PC-9 (cell line): ENCODE measurements at regions not wholly inside any gene's neighbourhood (a gene's known extent, or its start where the extent isn't known, plus 50 kb on each side); places are given as distances from the start of the nearest gene placed in this dataset.

Source experiments
- BruUV-seq: library from RNA; stranded (reverse); fragments of 400-500 nt; replicated peaks from 2 replicates; lab custom pipeline; 2021; lab: Mats Ljungman, UMichigan
- CTCF ChIA-PET: fragments of 300-600 bp; sonication (Branson Sonifier 250); formaldehyde crosslinking; loops from one replicate; lab custom pipeline; 2022; ENCODE audit warnings: antibody characterized with exemption; lab: Charles Lee
- POLR2A ChIA-PET: fragments of 300-600 bp; sonication (Branson Sonifier 250); formaldehyde crosslinking; loops from one replicate; lab custom pipeline; 2022; ENCODE audit warnings: antibody characterized with exemption; ENCODE audit not compliant: unreplicated experiment; lab: Charles Lee
- DNase-seq, 2 experiments: peaks; one replicate each; pipeline versions ENCODE4 v3.0.0 to v3.0.0-alpha.2; 2015 to 2022; ENCODE audit warnings: mixed read lengths in 1 of 2
- H2AFZ ChIP-seq: fragments of 200-600 bp; sonication (generic); 2 replicates; pipeline ENCODE4 v1.8.1; 2017; ENCODE audit warnings: antibody characterized with exemption
- H3F3A ChIP-seq: fragments of 200-600 bp; sonication (generic); 2 replicates; pipeline ENCODE4 v1.8.1; 2017; ENCODE audit warnings: antibody characterized with exemption, mild to moderate bottlenecking, low read depth; ENCODE audit not compliant: insufficient read depth
- H3K27ac ChIP-seq: fragments of 200-600 bp; sonication (generic); 2 replicates; pipeline ENCODE4 v1.6.1; 2016; ENCODE audit warnings: mixed run types
- H3K27me3 ChIP-seq: fragments of 200-600 bp; sonication (generic); 2 replicates; pipeline ENCODE4 v1.6.1; 2016; ENCODE audit warnings: low read depth, mixed run types; ENCODE audit not compliant: insufficient read depth
- H3K36me3 ChIP-seq: fragments of 200-600 bp; sonication (generic); 2 replicates; pipeline ENCODE4 v1.6.1; 2016; ENCODE audit warnings: low read depth, mixed run types
- H3K4me1 ChIP-seq: fragments of 200-600 bp; sonication (generic); replicated peaks from 2 replicates; pipeline ENCODE4 v1.6.1; 2016; ENCODE audit warnings: mixed run types; ENCODE audit not compliant: insufficient read depth
- H3K4me2 ChIP-seq: fragments of 200-600 bp; sonication (generic); 2 replicates; pipeline ENCODE4 v1.6.1; 2017; ENCODE audit warnings: mixed run types
- H3K4me3 ChIP-seq: fragments of 200-600 bp; sonication (generic); 2 replicates; pipeline ENCODE4 v1.6.1; 2016; ENCODE audit warnings: mixed run types
- H3K79me2 ChIP-seq: fragments of 200-600 bp; sonication (generic); 2 replicates; pipeline ENCODE4 v1.6.1; 2017; ENCODE audit warnings: low read depth, mixed run types
- H3K9me2 ChIP-seq: fragments of 200-600 bp; sonication (generic); 2 replicates; pipeline ENCODE4 v1.8.1; 2017; ENCODE audit warnings: mild to moderate bottlenecking; ENCODE audit not compliant: insufficient read depth
- H3K9me3 ChIP-seq: fragments of 200-600 bp; sonication (generic); 2 replicates; pipeline ENCODE4 v1.8.1; 2016; ENCODE audit warnings: low read depth; ENCODE audit not compliant: insufficient read depth
- H4K20me1 ChIP-seq: fragments of 200-600 bp; sonication (generic); 2 replicates; pipeline ENCODE4 v1.8.1; 2017; ENCODE audit not compliant: insufficient read depth
- EZH2 ChIP-seq: fragments of 200-600 bp; sonication (generic); IDR thresholded peaks from 2 replicates; pipeline ENCODE4 v1.8.0; 2017; ENCODE audit warnings: antibody characterized with exemption, low read depth
- intact Hi-C: fragments of 100-400 bp; cut with micrococcal nuclease; formaldehyde crosslinking; loops from one replicate; pipeline ENCODE4 v1.10.0; 2022; ENCODE audit not compliant: unreplicated experiment
- TF ChIP-seq, protein P1 (sequence below): fragments of 200-600 bp; sonication (generic); conservative IDR thresholded peaks from 2 replicates; pipeline ENCODE4 v1.6.1; 2017; ENCODE audit warnings: mixed run types, antibody characterized with exemption, mild to moderate bottlenecking, moderate library complexity

DNA sequence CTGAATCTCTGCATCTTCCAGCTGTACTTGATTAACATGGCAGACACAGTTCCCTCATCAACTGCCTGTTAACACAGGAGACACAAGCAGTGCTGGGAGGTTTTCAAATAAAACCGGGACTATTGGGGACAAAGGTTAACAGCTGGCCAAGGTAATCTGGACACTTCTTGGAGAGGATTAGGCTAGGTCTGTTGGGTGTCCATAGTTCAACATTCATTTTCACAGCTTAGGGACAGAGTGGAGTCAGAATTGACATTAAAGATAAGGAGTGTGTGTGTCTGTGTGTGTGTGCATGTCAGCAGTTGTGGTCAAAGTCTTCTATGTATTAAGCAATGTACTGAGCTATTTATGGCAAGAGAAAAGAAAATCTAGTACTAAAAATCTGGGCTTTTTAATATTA is 216.2 kb downstream of the MED10 start:
- intact Hi-C loops, result no loop called here
- ChIA-PET POLR2A (no interaction called here), CTCF (no interaction called here)
- 0 out of 2 replicates have a peak, but pooled peaks cover 5% of the 10 kb centered on the region for H3K27me3 ChIP-seq
- no peak overlapping the region for H3K4me2 ChIP-seq
- H3K4me3 ChIP-seq, result no peak overlapping the region
- no peak for DNase-seq
- TF ChIP-seq EZH2, result no peak
- TF ChIP-seq, protein P1, sequence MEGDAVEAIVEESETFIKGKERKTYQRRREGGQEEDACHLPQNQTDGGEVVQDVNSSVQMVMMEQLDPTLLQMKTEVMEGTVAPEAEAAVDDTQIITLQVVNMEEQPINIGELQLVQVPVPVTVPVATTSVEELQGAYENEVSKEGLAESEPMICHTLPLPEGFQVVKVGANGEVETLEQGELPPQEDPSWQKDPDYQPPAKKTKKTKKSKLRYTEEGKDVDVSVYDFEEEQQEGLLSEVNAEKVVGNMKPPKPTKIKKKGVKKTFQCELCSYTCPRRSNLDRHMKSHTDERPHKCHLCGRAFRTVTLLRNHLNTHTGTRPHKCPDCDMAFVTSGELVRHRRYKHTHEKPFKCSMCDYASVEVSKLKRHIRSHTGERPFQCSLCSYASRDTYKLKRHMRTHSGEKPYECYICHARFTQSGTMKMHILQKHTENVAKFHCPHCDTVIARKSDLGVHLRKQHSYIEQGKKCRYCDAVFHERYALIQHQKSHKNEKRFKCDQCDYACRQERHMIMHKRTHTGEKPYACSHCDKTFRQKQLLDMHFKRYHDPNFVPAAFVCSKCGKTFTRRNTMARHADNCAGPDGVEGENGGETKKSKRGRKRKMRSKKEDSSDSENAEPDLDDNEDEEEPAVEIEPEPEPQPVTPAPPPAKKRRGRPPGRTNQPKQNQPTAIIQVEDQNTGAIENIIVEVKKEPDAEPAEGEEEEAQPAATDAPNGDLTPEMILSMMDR, result no peak
- H3K27ac ChIP-seq, result no peak overlapping the region
- H3K36me3 ChIP-seq, result no peaks in the 10 kb centered on the region
- H4K20me1 ChIP-seq, result no peaks in the 10 kb centered on the region
- no peaks in the 10 kb centered on the region for H3K79me2 ChIP-seq
- no peaks in the 10 kb centered on the region for H3K9me2 ChIP-seq
- BruUV-seq, result no TSS peak
- no peaks in the 10 kb centered on the region for H3K9me3 ChIP-seq
- peaks cover 33% of the 10 kb centered on the region for H3F3A ChIP-seq
- H2AFZ ChIP-seq, result no peak overlapping the region
- peaks cover 42% of the 10 kb centered on the region for H3K4me1 ChIP-seq

DNA sequence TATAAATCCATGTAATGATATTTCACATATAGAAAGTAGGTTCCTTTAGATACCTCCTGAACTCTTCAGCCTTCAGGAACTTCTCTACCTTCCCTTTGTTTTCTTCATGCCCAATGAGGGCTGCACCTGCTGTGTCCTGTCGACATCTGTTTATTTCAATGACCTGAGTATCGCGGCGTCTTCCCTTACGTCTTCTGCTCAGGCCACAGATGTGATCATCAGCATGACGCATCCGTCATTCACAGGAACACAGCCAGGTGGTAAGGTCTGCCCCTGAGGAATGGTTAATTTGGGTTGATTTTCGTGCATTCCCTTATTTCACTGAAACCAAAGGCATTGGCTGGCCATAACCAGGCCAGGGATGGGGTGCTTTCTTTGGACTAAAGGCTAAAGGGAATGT is 217.1 kb downstream of the MED10 start:
- CTCF ChIA-PET, result no interaction called here
- Histone ChIP-seq H3K79me2 (no peaks in the 10 kb centered on the region), H3K36me3 (no peaks in the 10 kb centered on the region), H2AFZ (no peak overlapping the region), H3K9me3 (no peaks in the 10 kb centered on the region), H3K9me2 (no peaks in the 10 kb centered on the region), H3F3A (peaks cover 33% of the 10 kb centered on the region), H3K4me3 (no peak overlapping the region), H4K20me1 (no peaks in the 10 kb centered on the region), H3K27ac (no peak overlapping the region), H3K4me2 (no peak overlapping the region), H3K4me1 (peaks cover 42% of the 10 kb centered on the region), H3K27me3 (0 out of 2 replicates have a peak, but pooled peaks cover 5% of the 10 kb centered on the region)
- TF ChIP-seq, protein P1, result no peak
- no peak for TF ChIP-seq EZH2
- intact Hi-C loops, result no loop called here
- DNase-seq, result no peak
- BruUV-seq, result no TSS peak
- POLR2A ChIA-PET, result no interaction called here

DNA sequence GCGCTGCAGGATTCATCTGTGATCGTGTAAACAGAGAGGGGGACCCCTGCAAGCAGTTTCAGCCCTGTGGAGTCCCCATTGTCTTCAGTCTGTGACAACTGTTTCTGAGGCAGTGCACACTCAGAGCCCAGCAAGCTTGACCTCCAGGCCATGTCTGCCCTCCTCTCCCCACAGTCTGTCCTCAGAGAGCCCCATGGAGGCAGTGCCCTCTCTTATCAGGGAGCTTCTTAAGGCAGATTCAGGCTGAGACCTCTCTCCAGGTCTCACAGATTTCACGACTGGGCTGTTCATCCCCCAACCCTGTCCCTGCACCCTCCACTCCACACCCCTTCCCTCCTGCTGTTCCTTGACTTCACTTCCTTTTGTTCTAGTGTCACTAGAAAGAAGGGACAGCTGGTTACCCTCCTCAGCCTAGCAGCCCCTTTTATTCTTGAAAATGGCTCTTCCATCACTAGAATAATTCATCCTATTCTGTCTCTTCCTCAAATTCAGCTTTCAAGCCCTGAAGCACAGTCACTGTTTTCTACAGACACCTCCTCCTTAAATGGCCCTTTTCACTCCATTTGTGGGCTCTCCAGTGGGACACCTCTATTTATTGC is 218.4 kb downstream of the MED10 start:
- CTCF ChIA-PET, result no interaction called here

More for the DNA sequence above, 218.4 kb downstream of the MED10 start:
- TF ChIP-seq, protein P1, result no peak
- TF ChIP-seq EZH2, result no peak
- 0 out of 2 replicates have a peak, but pooled peaks cover 3% of the 10 kb centered on the region for H3K27me3 ChIP-seq
- no peaks in the 10 kb centered on the region for H4K20me1 ChIP-seq
- H3K9me2 ChIP-seq, result no peaks in the 10 kb centered on the region
- H3K4me3 ChIP-seq, result peak overlapping the region; percentile 26
- BruUV-seq, result no TSS peak
- H3K79me2 ChIP-seq, result no peaks in the 10 kb centered on the region
- H3K4me2 ChIP-seq, result peak overlapping the region; percentile 69
- peak overlapping the region; percentile 81 for H3K27ac ChIP-seq
- intact Hi-C loops, result no loop called here
- H3K9me3 ChIP-seq, result no peaks in the 10 kb centered on the region
- peak overlapping the region; percentile 53 for H2AFZ ChIP-seq
- H3K36me3 ChIP-seq, result no peaks in the 10 kb centered on the region
- no peak for DNase-seq
- peaks cover 33% of the 10 kb centered on the region for H3F3A ChIP-seq
- POLR2A ChIA-PET, result interaction anchor here (0.6 kb wide), 1 partner anchor 1299 kb away, joined by 6 read pairs; no protein-coding TSS in a partner anchor
- peaks cover 42% of the 10 kb centered on the region for H3K4me1 ChIP-seq
